Smooth muscle cell (in vitro differentiated cells): ENCODE measurements at regions not wholly inside any gene's neighbourhood (a gene's known extent, or its start where the extent isn't known, plus 50 kb on each side); places are given as distances from the start of the nearest gene placed in this dataset.
"Not testable (repeated sequence)": the region's sequence is repeated elsewhere in the genome, so short reads cannot be mapped to it uniquely, and the experiment has no call there.

Experiments used
- DNase-seq: peaks from one replicate; lab custom pipeline; 2025; ENCODE audit not compliant: unreplicated experiment; lab: John Stamatoyannopoulos, UW
- H2AFZ ChIP-seq: fragments of 200-600 bp; sonication (generic); 2 replicates; pipeline ENCODE4 v1.6.0; 2016; ENCODE audit warnings: antibody characterized with exemption, low read depth, mild to moderate bottlenecking
- H3F3A ChIP-seq: fragments of 200-600 bp; sonication (generic); 2 replicates; pipeline ENCODE4 v1.6.0; 2017; ENCODE audit warnings: antibody characterized with exemption, low read depth
- H3K27ac ChIP-seq: fragments of 200-600 bp; sonication (generic); 2 replicates; pipeline ENCODE4 v1.5.1; 2016; ENCODE audit warnings: low read depth, mild to moderate bottlenecking
- H3K27me3 ChIP-seq: fragments of 200-600 bp; sonication (generic); 2 replicates; pipeline ENCODE4 v1.6.1; 2016; ENCODE audit warnings: low read depth, mild to moderate bottlenecking
- H3K36me3 ChIP-seq: fragments of 200-600 bp; sonication (generic); 2 replicates; pipeline ENCODE4 v1.5.1; 2016; ENCODE audit warnings: low read depth
- H3K4me1 ChIP-seq: fragments of 200-600 bp; sonication (generic); 2 replicates; pipeline ENCODE4 v1.5.1; 2016; ENCODE audit warnings: low read depth
- H3K4me2 ChIP-seq: fragments of 200-600 bp; sonication (generic); 2 replicates; pipeline ENCODE4 v1.6.0; 2016; ENCODE audit warnings: mild to moderate bottlenecking
- H3K4me3 ChIP-seq: fragments of 200-600 bp; sonication (generic); 2 replicates; pipeline ENCODE4 v1.5.1; 2016; ENCODE audit warnings: mild to moderate bottlenecking
- H3K79me2 ChIP-seq: fragments of 200-600 bp; sonication (generic); 2 replicates; pipeline ENCODE4 v1.6.0; 2016; ENCODE audit warnings: low read depth, mild to moderate bottlenecking
- H3K9ac ChIP-seq: fragments of 200-600 bp; sonication (generic); 2 replicates; pipeline ENCODE4 v1.6.0; 2016; ENCODE audit warnings: low read depth
- H3K9me3 ChIP-seq: fragments of 200-600 bp; sonication (generic); replicated peaks from 2 replicates; pipeline ENCODE4 v1.5.1; 2016; ENCODE audit warnings: low read depth
- H4K20me1 ChIP-seq: fragments of 200-600 bp; sonication (generic); 2 replicates; pipeline ENCODE4 v1.6.0; 2016; ENCODE audit warnings: low read depth
- CTCF ChIP-seq: fragments of 200-600 bp; sonication (generic); IDR thresholded peaks from 2 replicates; pipeline ENCODE4 v1.5.1; 2017; ENCODE audit warnings: borderline replicate concordance, mild to moderate bottlenecking, antibody characterized with exemption; ENCODE audit not compliant: insufficient read depth, poor library complexity, severe bottlenecking
- WGBS: methylation state at CpG from one replicate; pipeline ENCODE4 v1.1.7; 2016; ENCODE audit warnings: low lambda C conversion rate; 5-methylcytosine and 5-hydroxymethylcytosine counted together

DNA sequence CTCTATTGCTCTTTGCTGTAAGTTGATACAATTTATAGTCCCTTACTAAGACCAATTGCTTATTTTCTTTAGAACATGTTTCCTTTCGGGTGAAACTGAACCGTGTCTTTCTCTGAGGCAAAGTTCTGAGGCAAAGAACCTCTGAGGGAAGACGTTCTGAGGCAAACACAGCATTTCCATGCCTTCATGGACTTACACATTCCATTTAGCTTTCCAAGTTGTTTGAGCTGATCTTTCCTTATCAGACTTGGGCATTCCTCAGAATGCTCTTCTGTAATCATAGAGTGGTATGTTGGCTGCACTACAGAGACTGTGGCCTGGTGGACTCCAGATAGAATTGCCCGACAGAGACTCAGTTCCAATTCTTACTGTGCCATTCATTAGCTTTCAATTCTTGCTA lies 579.1 kb downstream of the KCTD12 start:
- DNase-seq, result no peak
- Histone ChIP-seq H3K4me2 (peak overlapping the region; percentile 73), H3K9ac (peak overlapping the region; percentile 20), H3F3A (peaks cover 3% of the 10 kb centered on the region), H3K27me3 (no peaks in the 10 kb centered on the region), H2AFZ (peak overlapping the region; percentile 85), H3K9me3 (no peaks in the 10 kb centered on the region), H3K27ac (peak overlapping the region; percentile 83), H3K79me2 (no peaks in the 10 kb centered on the region), H4K20me1 (no peaks in the 10 kb centered on the region), H3K36me3 (no peaks in the 10 kb centered on the region), H3K4me1 (peaks cover 16% of the 10 kb centered on the region), H3K4me3 (peak overlapping the region; percentile 19)
- no peak for TF ChIP-seq CTCF
- WGBS, result 9% methylated on average over 4 of the region's 4 CpGs

- Histone ChIP-seq H3K9ac (no peak overlapping the region), H3K27me3 (no peaks in the 10 kb centered on the region)
- DNase-seq, result no peak
Measured at GRCh38 chr13:76300688-76301087, 585.5 kb downstream of the KCTD12 start.

DNA sequence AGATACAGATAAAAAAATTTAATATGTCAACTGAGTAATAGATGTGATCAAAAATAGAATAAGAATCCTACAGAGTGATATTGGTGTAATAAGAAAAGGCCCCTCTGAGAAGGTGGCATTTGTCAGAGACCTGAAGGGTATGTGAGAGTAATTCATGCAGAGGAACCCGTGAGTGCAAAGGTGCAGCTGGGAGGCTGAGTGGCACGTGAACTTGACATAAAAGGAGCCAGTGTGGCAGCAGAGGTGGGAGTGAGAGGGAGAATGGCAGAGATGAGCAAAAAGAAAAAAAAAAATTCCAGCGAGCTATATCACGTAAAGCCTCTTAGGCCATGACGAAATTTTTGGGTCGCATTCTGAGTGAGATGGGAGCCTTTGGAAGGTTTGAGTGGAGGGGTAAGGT lies 588.9 kb downstream of the KCTD12 start:
- WGBS, result 90% methylated on average over 6 of the region's 6 CpGs
- H3K4me1 ChIP-seq, result peaks cover 8% of the 10 kb centered on the region
- H3K4me3 ChIP-seq, result no peak overlapping the region
- H3K4me2 ChIP-seq, result no peak overlapping the region
- H3K36me3 ChIP-seq, result no peaks in the 10 kb centered on the region
- no peaks in the 10 kb centered on the region for H3K9me3 ChIP-seq
- no peak overlapping the region for H2AFZ ChIP-seq
- no peaks in the 10 kb centered on the region for H3K79me2 ChIP-seq
- H3F3A ChIP-seq, result no peaks in the 10 kb centered on the region
- no peak for DNase-seq
- H3K27me3 ChIP-seq, result no peaks in the 10 kb centered on the region
- no peak overlapping the region for H3K27ac ChIP-seq
- H4K20me1 ChIP-seq, result no peaks in the 10 kb centered on the region
- no peak overlapping the region for H3K9ac ChIP-seq
- TF ChIP-seq CTCF, result no peak

More at GRCh38 chr13:76300688-76301087, 585.5 kb downstream of the KCTD12 start:
- WGBS, result 89% methylated on average over 4 of the region's 4 CpGs
- Histone ChIP-seq H4K20me1 (no peaks in the 10 kb centered on the region), H2AFZ (no peak overlapping the region), H3K9me3 (no peaks in the 10 kb centered on the region), H3K36me3 (no peaks in the 10 kb centered on the region), H3K79me2 (no peaks in the 10 kb centered on the region), H3F3A (no peaks in the 10 kb centered on the region), H3K4me1 (no peaks in the 10 kb centered on the region), H3K27ac (no peak overlapping the region), H3K4me2 (no peak overlapping the region), H3K4me3 (no peak overlapping the region)
- TF ChIP-seq CTCF, result no peak

DNA sequence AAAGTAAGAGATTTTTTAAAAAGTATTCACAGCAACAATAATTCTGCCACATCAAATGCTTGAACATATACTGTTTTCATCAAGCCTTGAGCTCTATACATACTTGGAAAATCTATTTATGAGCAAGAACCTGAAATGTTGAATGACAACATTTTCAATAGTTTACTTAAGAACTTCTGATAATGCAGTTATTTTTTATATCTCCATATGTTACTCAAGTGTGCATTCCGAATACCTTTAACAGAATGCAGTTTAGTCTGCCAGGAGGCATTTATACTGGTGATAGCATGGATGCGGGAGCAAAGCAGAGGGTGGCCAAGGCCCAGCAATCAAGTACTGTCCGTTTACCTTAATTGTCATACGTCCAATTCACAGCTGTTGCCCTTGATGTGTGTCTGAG lies 589.5 kb downstream of the KCTD12 start:
- no peaks in the 10 kb centered on the region for H3K27me3 ChIP-seq
- H3K9ac ChIP-seq, result no peak overlapping the region
- no peak overlapping the region for H2AFZ ChIP-seq
- no peak overlapping the region for H3K4me3 ChIP-seq
- no peaks in the 10 kb centered on the region for H3K79me2 ChIP-seq
- no peak overlapping the region for H3K27ac ChIP-seq
- peaks cover 8% of the 10 kb centered on the region for H3K4me1 ChIP-seq
- no peaks in the 10 kb centered on the region for H4K20me1 ChIP-seq
- no peak overlapping the region for H3K4me2 ChIP-seq
- no peak for DNase-seq
- H3K36me3 ChIP-seq, result no peaks in the 10 kb centered on the region
- 91% methylated on average over 4 of the region's 4 CpGs for WGBS
- H3K9me3 ChIP-seq, result no peaks in the 10 kb centered on the region
- H3F3A ChIP-seq, result no peaks in the 10 kb centered on the region
- TF ChIP-seq CTCF, result no peak

DNA sequence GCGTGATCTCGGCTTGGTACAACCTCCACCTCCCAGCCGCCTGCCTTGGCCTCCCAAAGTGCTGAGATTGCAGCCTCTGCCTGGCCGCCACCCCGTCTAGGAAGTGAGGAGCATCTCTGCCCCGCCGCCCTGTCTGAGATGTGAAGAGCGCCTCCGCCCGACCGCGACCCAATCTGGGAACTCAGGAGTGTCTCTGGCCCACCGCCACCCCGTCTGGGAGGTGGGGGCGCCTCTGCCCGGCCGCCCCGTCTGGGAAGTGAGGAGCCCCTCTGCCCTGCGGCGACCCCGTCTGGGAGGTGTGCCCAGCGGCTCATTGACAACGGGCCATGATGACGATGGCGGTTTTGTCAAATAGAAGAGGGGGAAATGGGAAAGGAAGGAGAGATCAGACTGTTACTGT lies 591.2 kb downstream of the KCTD12 start:
- H3K79me2 ChIP-seq, H2AFZ ChIP-seq, H3F3A ChIP-seq, H3K9ac ChIP-seq, H4K20me1 ChIP-seq, H3K4me2 ChIP-seq, H3K36me3 ChIP-seq, H3K9me3 ChIP-seq, H3K27ac ChIP-seq, H3K27me3 ChIP-seq, DNase-seq, H3K4me1 ChIP-seq, H3K4me3 ChIP-seq: not testable (repeated sequence)
- WGBS, result 96% methylated on average over 25 of the region's 25 CpGs
